WI38 (cell line): ENCODE measurements at regions not wholly inside any gene's neighbourhood (a gene's known extent, or its start where the extent isn't known, plus 50 kb on each side); places are given as distances from the start of the nearest gene placed in this dataset.

Experiments
- H3K4me3 ChIP-seq: 2 replicates; pipeline ENCODE4 v1.5.1; 2011; ENCODE audit warnings: low read depth, mild to moderate bottlenecking, control low read depth, low read length
- CTCF ChIP-seq: IDR thresholded peaks from 2 replicates; pipeline ENCODE4 v1.5.1; 2012; ENCODE audit warnings: low read depth, mild to moderate bottlenecking, control low read depth, low read length

- no peak overlapping the region for H3K4me3 ChIP-seq
- TF ChIP-seq CTCF: no peak
Measured at GRCh38 chr7:155950898-155951553, 138.8 kb upstream of the SHH start.

- no peak overlapping the region for H3K4me3 ChIP-seq
- no peak for TF ChIP-seq CTCF
Measured at GRCh38 chr7:155948845-155949244, 136.6 kb upstream of the SHH start.

GRCh38 chr7:155948423-155948822 lies 136.2 kb upstream of the SHH start:
- TF ChIP-seq CTCF: no peak
- no peak overlapping the region for H3K4me3 ChIP-seq

- TF ChIP-seq CTCF: no peak
- H3K4me3 ChIP-seq: no peak overlapping the region
Measured at GRCh38 chr7:155947051-155947450, 134.8 kb upstream of the SHH start.

- H3K4me3 ChIP-seq: no peak overlapping the region
- TF ChIP-seq CTCF: no peak
Measured at GRCh38 chr7:155945670-155946325, 133.5 kb upstream of the SHH start.

GRCh38 chr7:155944901-155945300 lies 132.6 kb upstream of the SHH start:
- no peak for TF ChIP-seq CTCF
- no peak overlapping the region for H3K4me3 ChIP-seq

- TF ChIP-seq CTCF: no peak
- no peak overlapping the region for H3K4me3 ChIP-seq
Measured at GRCh38 chr7:155943251-155943899, 131.1 kb upstream of the SHH start.
